Panc1 (cell line): ENCODE measurements at regions not wholly inside any gene's neighbourhood (a gene's known extent, or its start where the extent isn't known, plus 50 kb on each side); places are given as distances from the start of the nearest gene placed in this dataset.

Experiments
- ATAC-seq: fragments of 200-7000 bp; cut with Tn5 transposase; 2 replicates; pipeline ENCODE4 v1.9.1; 2020; ENCODE audit warnings: mild to moderate bottlenecking, moderate library complexity
- BruUV-seq: library from RNA; stranded (reverse); fragments of 400-500 nt; replicated peaks from 2 replicates; lab custom pipeline; 2021; lab: Mats Ljungman, UMichigan
- CTCF ChIA-PET: fragments of 300-600 bp; sonication (Branson Sonifier 250); formaldehyde crosslinking; loops from one replicate; lab custom pipeline; 2022; ENCODE audit warnings: antibody characterized with exemption; lab: Charles Lee
- POLR2A ChIA-PET: fragments of 300-600 bp; sonication (Branson Sonifier 250); formaldehyde crosslinking; loops from one replicate; lab custom pipeline; 2022; ENCODE audit warnings: antibody characterized with exemption; lab: Charles Lee
- DNase-seq: peaks from one replicate; pipeline ENCODE4 v3.0.0-alpha.2; 2010; ENCODE audit warnings: low read depth, low spot score
- H3K27ac ChIP-seq: 2 replicates; pipeline ENCODE4 v1.5.1; 2011; ENCODE audit warnings: mild to moderate bottlenecking, low read length, inconsistent platforms
- H3K27me3 ChIP-seq: fragments of 200-500 bp; sonication (Bioruptor generic); 2 replicates; pipeline ENCODE4 v1.6.0; 2014; ENCODE audit warnings: low read length, inconsistent platforms; ENCODE audit not compliant: control insufficient read depth, insufficient read depth
- H3K36me3 ChIP-seq: fragments of 200-500 bp; sonication (Bioruptor generic); 2 replicates; pipeline ENCODE4 v1.5.1; 2014; ENCODE audit warnings: inconsistent platforms, mild to moderate bottlenecking, low read length, moderate library complexity; ENCODE audit not compliant: control insufficient read depth, insufficient read depth
- H3K4me1 ChIP-seq: 2 replicates; pipeline ENCODE4 v1.5.1; 2011; ENCODE audit warnings: inconsistent platforms, mild to moderate bottlenecking, low read length, moderate library complexity; ENCODE audit not compliant: control insufficient read depth, insufficient read depth
- H3K4me3 ChIP-seq, 2 experiments: 2 replicates each; pipeline ENCODE4 v1.5.1; 2011 to 2012; ENCODE audit warnings: low read depth in 2 of 2, low read length in 2 of 2, mild to moderate bottlenecking in 2 of 2, inconsistent platforms in 1 of 2, moderate library complexity in 1 of 2
- H3K9me3 ChIP-seq: fragments of 200-500 bp; sonication (Bioruptor generic); 2 replicates; pipeline ENCODE4 v1.5.1; 2014; ENCODE audit warnings: low read depth, mild to moderate bottlenecking, inconsistent platforms, low read length, moderate library complexity; ENCODE audit not compliant: control insufficient read depth, insufficient read depth
- POLR2AphosphoS5 ChIP-seq: IDR thresholded peaks from 2 replicates; pipeline ENCODE4 v1.6.1; 2012; ENCODE audit warnings: mild to moderate bottlenecking, low read depth, low read length, moderate library complexity
- SIN3A ChIP-seq: IDR thresholded peaks from 2 replicates; pipeline ENCODE4 v1.6.1; 2012; ENCODE audit warnings: low read depth, mild to moderate bottlenecking, low read length, moderate library complexity, borderline replicate concordance; ENCODE audit not compliant: insufficient read depth
- TCF7L2 ChIP-seq: IDR thresholded peaks from 2 replicates; pipeline ENCODE4 v1.6.1; 2011; ENCODE audit warnings: mild to moderate bottlenecking, low read depth, low read length, inconsistent platforms
- in situ Hi-C: cut with HindIII; loops from 2 replicates; pipeline ENCODE4 v1.10.0; 2016; ENCODE audit warnings: low sequenced_read_pairs, low pct_unique_long_range_greater_than_20kb
- intact Hi-C: fragments of 100-400 bp; cut with micrococcal nuclease; formaldehyde crosslinking; loops from one replicate; pipeline ENCODE4 v1.10.0; 2022; ENCODE audit not compliant: unreplicated experiment
- TF ChIP-seq, protein P1 (sequence below): fragments of 450-650 bp; IDR thresholded peaks from 2 replicates; pipeline ENCODE4 v1.5.1; 2017; ENCODE audit warnings: mild to moderate bottlenecking
- TF ChIP-seq, protein P2 (sequence below), 2 experiments: IDR thresholded peaks; 2 replicates each; pipeline ENCODE4 v1.6.1; 2011 to 2012; ENCODE audit warnings: low read depth in 2 of 2, control low read depth in 1 of 2, low read length in 1 of 2, mild to moderate bottlenecking in 1 of 2, moderate library complexity in 1 of 2; ENCODE audit not compliant: insufficient read depth in 1 of 2

DNA sequence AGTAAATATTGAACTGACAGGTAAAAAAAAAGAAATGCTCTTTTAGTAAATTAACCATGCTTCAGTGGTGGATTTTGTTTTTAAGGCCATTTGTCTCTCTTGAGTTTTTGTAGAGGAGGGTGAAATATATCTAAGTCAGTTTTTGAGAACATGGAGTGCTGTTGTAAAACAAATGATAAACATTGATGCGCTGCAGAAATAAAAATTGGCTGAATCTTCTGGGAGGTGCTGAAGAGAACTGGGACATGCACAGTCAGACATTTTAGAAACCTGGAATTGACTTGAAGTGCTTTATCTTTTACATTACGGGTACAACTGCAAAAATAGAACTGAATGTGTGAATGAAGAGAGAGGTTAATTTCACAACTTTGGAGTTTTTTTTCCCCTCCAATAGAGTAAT, 203.0 kb upstream of the HDAC9 start:
- H3K9me3 ChIP-seq, result no peaks in the 10 kb centered on the region
- ATAC-seq, result no peak
- H3K27ac ChIP-seq, result no peak overlapping the region
- in situ Hi-C loops, result no loop called here
- ChIA-PET CTCF (no interaction called here), POLR2A (no interaction called here)
- no peaks in the 10 kb centered on the region; the same call in 1 of the 2 replicates for H3K27me3 ChIP-seq
- BruUV-seq, result no TSS peak
- no peak for DNase-seq
- no peaks in the 10 kb centered on the region for H3K4me1 ChIP-seq
- intact Hi-C loops, result no loop called here
- H3K4me3 ChIP-seq, result no peak overlapping the region
- TF ChIP-seq, protein P1, sequence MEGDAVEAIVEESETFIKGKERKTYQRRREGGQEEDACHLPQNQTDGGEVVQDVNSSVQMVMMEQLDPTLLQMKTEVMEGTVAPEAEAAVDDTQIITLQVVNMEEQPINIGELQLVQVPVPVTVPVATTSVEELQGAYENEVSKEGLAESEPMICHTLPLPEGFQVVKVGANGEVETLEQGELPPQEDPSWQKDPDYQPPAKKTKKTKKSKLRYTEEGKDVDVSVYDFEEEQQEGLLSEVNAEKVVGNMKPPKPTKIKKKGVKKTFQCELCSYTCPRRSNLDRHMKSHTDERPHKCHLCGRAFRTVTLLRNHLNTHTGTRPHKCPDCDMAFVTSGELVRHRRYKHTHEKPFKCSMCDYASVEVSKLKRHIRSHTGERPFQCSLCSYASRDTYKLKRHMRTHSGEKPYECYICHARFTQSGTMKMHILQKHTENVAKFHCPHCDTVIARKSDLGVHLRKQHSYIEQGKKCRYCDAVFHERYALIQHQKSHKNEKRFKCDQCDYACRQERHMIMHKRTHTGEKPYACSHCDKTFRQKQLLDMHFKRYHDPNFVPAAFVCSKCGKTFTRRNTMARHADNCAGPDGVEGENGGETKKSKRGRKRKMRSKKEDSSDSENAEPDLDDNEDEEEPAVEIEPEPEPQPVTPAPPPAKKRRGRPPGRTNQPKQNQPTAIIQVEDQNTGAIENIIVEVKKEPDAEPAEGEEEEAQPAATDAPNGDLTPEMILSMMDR, result no peak
- TF ChIP-seq TCF7L2 (no peak), POLR2AphosphoS5 (no peak), SIN3A (no peak)
- TF ChIP-seq, protein P2, sequence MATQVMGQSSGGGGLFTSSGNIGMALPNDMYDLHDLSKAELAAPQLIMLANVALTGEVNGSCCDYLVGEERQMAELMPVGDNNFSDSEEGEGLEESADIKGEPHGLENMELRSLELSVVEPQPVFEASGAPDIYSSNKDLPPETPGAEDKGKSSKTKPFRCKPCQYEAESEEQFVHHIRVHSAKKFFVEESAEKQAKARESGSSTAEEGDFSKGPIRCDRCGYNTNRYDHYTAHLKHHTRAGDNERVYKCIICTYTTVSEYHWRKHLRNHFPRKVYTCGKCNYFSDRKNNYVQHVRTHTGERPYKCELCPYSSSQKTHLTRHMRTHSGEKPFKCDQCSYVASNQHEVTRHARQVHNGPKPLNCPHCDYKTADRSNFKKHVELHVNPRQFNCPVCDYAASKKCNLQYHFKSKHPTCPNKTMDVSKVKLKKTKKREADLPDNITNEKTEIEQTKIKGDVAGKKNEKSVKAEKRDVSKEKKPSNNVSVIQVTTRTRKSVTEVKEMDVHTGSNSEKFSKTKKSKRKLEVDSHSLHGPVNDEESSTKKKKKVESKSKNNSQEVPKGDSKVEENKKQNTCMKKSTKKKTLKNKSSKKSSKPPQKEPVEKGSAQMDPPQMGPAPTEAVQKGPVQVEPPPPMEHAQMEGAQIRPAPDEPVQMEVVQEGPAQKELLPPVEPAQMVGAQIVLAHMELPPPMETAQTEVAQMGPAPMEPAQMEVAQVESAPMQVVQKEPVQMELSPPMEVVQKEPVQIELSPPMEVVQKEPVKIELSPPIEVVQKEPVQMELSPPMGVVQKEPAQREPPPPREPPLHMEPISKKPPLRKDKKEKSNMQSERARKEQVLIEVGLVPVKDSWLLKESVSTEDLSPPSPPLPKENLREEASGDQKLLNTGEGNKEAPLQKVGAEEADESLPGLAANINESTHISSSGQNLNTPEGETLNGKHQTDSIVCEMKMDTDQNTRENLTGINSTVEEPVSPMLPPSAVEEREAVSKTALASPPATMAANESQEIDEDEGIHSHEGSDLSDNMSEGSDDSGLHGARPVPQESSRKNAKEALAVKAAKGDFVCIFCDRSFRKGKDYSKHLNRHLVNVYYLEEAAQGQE (IDR thresholded peaks at IDR 0.05; ENCODE audit: insufficient read depth in 1 of 2, low read depth in 2 of 2, low read length in 1 of 2), result no peak
- H3K36me3 ChIP-seq, result no peaks in the 10 kb centered on the region

DNA sequence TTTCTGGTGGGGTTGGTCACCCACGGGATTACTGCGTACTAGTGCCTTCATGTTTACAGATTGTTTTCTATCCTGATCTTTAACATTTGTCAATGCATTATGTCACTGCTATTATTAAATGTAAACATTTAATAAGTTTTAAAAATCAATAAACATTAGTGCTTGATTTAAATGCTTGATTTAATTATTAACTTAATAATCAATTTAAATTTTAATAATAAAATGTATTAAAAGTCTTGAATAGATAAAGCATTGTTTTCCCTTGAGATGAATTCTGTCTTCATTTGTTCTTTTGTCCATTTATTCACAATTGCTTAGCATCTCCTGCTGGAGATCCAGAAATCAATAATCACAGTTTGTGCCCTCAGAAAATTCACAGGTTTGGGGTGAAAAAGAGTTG, 201.8 kb upstream of the HDAC9 start:
- ATAC-seq, result no peak
- intact Hi-C loops, result no loop called here
- Histone ChIP-seq H3K27ac (no peak overlapping the region), H3K27me3 (no peaks in the 10 kb centered on the region; the same call in 1 of the 2 replicates), H3K9me3 (no peaks in the 10 kb centered on the region), H3K4me1 (no peaks in the 10 kb centered on the region), H3K4me3 (no peak overlapping the region), H3K36me3 (no peaks in the 10 kb centered on the region)
- ChIA-PET POLR2A (no interaction called here), CTCF (no interaction called here)
- BruUV-seq, result no TSS peak
- in situ Hi-C loops, result no loop called here
- TF ChIP-seq POLR2AphosphoS5 (no peak), TCF7L2 (no peak), SIN3A (no peak)
- TF ChIP-seq, protein P2 (IDR thresholded peaks at IDR 0.05; ENCODE audit: insufficient read depth in 1 of 2, low read depth in 2 of 2, low read length in 1 of 2), result no peak
- TF ChIP-seq, protein P1, result no peak
- DNase-seq, result no peak
